HG02970 (cell line): ENCODE measurements at regions not wholly inside any gene's neighbourhood (a gene's known extent, or its start where the extent isn't known, plus 50 kb on each side); places are given as distances from the start of the nearest gene placed in this dataset.
"Not testable (repeated sequence)": the region's sequence is repeated elsewhere in the genome, so short reads cannot be mapped to it uniquely, and the experiment has no call there.

Experiments
- ATAC-seq: cut with Tn5 transposase; IDR thresholded peaks from one replicate; pipeline ENCODE4 v1.9.1; 2021; ENCODE audit warnings: mild to moderate bottlenecking, moderate library complexity, moderate number of reproducible peaks; ENCODE audit not compliant: unreplicated experiment, low FRiP score

- ATAC-seq, result no peak
Observed at GRCh38 chr6:144929262-144929661, 644.1 kb downstream of the UTRN start.

GRCh38 chr6:144931172-144932035 is 646.3 kb downstream of the UTRN start:
- ATAC-seq, result no peak

- no peak for ATAC-seq
Observed at GRCh38 chr6:144932621-144933020, 647.5 kb downstream of the UTRN start.

GRCh38 chr6:144935181-144935580 is 650.0 kb downstream of the UTRN start:
- no peak for ATAC-seq

- no peak for ATAC-seq
Observed at GRCh38 chr6:144935661-144936060, 650.5 kb downstream of the UTRN start.

- no peak for ATAC-seq
Observed at GRCh38 chr6:144936764-144937163, 651.6 kb downstream of the UTRN start.

GRCh38 chr6:144939921-144940320 is 654.8 kb downstream of the UTRN start:
- ATAC-seq, result no peak

GRCh38 chr6:144944106-144944505 is 659.0 kb downstream of the UTRN start:
- ATAC-seq, result no peak

GRCh38 chr6:144947398-144947976 is 662.4 kb downstream of the UTRN start:
- no peak for ATAC-seq

GRCh38 chr6:144951730-144952437 is 666.7 kb downstream of the UTRN start:
- no peak for ATAC-seq

GRCh38 chr6:144952456-144953240 is 667.5 kb downstream of the UTRN start:
- ATAC-seq, result no peak

- no peak for ATAC-seq
Observed at GRCh38 chr6:144953552-144954240, 668.6 kb downstream of the UTRN start.

GRCh38 chr6:144954241-144954556 is 669.1 kb downstream of the UTRN start:
- ATAC-seq, result no peak

- ATAC-seq, result no peak
Observed at GRCh38 chr6:144955392-144955791, 670.3 kb downstream of the UTRN start.

- no peak for ATAC-seq
Observed at GRCh38 chr6:144955859-144956258, 670.7 kb downstream of the UTRN start.

GRCh38 chr6:144956697-144957096 is 671.6 kb downstream of the UTRN start:
- not testable (repeated sequence) for ATAC-seq

- no peak for ATAC-seq
Observed at GRCh38 chr6:144957236-144957937, 672.3 kb downstream of the UTRN start.

- no peak for ATAC-seq
Observed at GRCh38 chr6:144969154-144969553, 684.0 kb downstream of the UTRN start.

GRCh38 chr6:144969602-144970272 is 684.6 kb downstream of the UTRN start:
- no peak for ATAC-seq
